KBM-7 (cell line): ENCODE measurements at regions not wholly inside any gene's neighbourhood (a gene's known extent, or its start where the extent isn't known, plus 50 kb on each side); places are given as distances from the start of the nearest gene placed in this dataset.

Experiments used
- DNase-seq: peaks from one replicate; pipeline ENCODE4 v3.0.0-alpha.2; 2015
- in situ Hi-C: fragments of 300-500 bp; cut with MboI; formaldehyde crosslinking; loops from 2 replicates; pipeline ENCODE4 v1.14.3; 2020; ENCODE audit warnings: low sequenced_read_pairs, low pct_unique_long_range_greater_than_20kb, mixed read lengths

DNA sequence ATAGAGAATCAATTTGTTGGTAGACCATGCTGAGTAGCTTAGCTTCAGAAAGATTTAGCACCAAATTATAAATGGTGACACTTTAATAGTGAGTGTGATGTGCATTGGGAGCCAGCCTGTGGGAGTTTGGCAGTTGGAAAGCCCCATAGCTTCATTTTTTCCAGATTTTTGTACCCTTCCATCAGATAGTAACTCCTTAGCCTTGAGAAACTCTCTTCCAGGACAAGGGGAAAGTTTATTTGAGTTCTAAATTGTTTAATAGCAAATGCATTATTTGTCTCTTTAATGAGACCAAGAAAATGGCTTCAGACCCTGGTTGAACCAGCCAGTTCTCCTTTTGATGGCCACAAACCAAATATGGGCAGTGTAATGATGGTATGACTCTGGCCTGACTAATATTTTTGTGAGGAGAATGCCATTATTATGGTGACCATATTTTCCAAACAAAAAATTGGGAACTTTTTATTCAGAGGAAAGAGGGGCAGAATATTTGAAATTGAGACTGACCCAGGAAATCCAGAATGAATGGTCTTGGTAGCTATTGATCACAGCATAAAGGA is 49.8 kb downstream of the PLCE1 start:
- no peak for DNase-seq
- in situ Hi-C loops = no loop called here

- in situ Hi-C loops = no loop called here
- no peak for DNase-seq
These were observed 52.4 kb downstream of the PLCE1 start for GRCh38 chr10:94046098-94046497.

DNA sequence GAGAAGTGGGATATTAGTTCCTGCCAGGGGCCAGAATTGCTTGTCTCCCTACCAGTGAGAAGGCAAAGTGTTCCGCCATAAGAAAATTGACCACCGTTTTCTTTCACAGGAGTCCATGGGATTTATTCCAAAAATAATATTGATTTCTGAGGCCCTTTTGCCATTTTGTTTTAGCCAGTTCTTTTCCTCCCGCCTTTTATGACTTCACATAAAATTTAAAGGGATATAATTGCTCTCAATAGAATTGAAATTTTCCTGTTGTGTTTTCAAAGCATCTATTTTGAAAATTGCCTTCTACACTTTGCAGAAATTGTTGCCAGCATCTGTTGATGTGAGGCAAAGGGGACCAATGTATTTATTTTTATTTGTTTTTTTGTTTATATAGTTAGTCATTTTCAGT is 53.6 kb downstream of the PLCE1 start:
- in situ Hi-C loops = no loop called here
- no peak for DNase-seq

DNA sequence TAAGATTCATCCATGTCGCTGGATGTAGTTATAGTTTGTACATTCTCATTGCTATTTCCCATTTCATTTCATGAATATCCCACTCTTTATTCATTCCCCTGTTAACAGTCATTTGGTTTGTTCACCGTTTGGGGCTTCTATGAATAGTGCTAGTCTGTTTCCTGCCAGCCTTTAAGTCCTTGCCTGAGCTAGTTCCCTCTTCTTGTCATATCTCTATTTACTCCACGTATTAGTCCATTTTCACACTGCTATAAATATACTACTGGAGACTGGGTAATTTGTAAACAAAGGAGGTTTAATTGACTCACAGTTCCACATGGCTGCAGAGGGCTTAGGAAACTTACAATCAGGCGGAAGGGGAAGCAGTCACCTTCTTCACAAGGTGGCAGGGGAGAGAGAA is 56.2 kb downstream of the PLCE1 start:
- no peak for DNase-seq
- in situ Hi-C loops = no loop called here

GRCh38 chr10:94052281-94052680 is 58.5 kb downstream of the PLCE1 start:
- in situ Hi-C loops = no loop called here
- DNase-seq = no peak

DNA sequence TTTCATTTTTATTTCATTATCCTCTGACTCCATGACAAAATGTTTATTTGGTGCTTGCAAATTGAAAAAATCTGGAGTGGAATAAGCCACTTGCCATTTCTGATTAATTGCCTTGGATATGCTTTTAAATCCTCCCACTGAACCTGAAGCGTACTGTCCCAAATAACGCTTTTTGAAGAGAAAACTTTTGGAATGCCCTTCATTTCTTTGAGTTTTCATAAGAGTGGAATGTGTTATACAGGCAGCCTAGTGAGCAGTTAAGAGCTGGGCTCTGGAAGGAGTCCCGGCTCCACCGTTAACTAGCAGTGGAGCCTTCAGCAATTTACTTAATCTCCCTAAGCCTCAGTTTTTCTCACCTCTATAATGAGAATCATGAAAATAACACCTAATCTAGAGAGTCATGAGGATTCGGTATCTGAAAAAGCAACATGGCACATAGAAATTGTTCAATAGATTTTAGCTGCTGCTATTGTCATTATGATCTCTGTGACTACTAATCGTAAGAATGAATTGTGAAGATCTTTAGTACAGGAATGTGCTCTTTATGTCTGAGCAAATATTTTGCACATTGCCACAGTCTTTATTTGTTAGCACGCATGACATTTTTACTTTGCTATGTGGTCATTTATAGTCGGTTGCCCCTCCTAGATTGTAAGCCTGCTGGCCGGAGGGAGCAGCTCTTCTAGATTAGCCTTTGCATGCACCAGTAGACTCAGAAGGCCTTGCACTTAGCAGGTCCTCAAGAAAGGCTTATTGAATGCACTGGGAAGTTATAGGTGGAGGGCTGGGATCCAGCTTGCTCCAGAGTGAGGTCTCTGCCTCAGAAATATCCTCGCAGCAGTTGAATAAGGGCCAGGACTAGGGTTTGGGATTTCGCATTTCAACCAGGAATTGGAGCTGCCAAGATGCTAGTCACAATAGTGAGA is 59.4 kb downstream of the PLCE1 start:
- no peak for DNase-seq
- in situ Hi-C loops = no loop called here

- no peak for DNase-seq
- in situ Hi-C loops = no loop called here
These were observed 65.6 kb downstream of the PLCE1 start for GRCh38 chr10:94059178-94059883.

DNA sequence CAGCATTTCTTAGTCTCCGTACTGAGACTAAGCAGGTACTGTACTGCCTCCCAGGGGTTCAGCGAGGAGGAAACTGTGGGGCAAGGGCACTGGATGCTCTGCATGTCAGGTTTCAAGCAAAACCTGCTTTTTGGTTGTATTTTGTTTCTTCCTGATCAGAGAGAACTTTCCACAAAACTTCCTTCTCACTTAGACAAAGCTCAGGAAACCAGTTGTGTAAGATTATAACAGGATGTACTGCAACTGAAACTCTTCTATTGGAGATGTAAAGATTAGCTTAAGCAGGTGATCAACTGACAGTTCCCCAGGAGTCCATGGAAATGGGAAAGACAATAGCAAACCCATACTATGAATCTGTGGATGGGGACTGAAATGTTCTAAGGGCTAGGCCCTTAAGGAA is 67.3 kb downstream of the PLCE1 start:
- DNase-seq = no peak
- in situ Hi-C loops = no loop called here

GRCh38 chr10:94062611-94063010 is 68.9 kb downstream of the PLCE1 start:
- in situ Hi-C loops = no loop called here

DNA sequence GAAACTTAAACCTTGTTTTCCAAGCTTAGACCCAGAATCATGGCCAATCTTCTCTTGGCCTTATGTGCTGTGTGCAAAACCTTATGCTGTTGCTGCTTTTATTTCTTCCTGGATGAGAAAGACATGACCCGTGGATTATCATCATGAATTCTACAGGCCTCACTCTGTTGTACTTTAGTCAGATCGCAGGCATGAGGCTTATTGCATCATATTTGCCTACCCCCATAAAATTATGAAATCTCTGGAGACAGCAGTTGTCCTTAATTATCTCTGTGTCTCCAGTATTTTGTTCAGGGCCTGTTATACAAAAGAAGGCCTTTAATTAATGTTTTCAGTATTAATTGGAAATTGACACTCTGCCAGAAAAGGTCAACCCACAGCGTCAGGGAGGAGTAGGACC is 71.6 kb downstream of the PLCE1 start:
- in situ Hi-C loops = no loop called here
- no peak for DNase-seq

More at GRCh38 chr10:94062611-94063010, 68.9 kb downstream of the PLCE1 start:
- no peak for DNase-seq

- no peak for DNase-seq
- in situ Hi-C loops = no loop called here
These were observed 72.1 kb downstream of the PLCE1 start for GRCh38 chr10:94065787-94066186.

DNA sequence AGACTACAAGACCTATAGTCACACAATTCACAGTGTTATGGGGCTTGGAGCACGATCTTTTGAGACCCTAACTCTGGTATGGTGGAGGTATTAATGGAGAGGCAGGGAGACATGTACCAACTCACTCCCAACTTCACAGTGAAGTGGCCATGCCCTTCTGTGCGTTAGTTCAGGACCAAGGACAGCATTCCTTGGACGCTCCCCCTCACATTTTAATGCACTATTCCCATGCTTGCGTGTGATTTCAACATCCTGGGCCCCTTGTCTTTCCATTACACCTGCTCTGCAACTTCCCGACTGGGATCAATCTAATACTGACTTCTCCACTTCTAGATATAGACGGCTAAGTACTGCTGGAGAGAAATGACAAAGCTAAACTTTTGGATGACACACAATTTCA is 72.7 kb downstream of the PLCE1 start:
- peak; percentile 28 for DNase-seq
- in situ Hi-C loops = no loop called here

- DNase-seq = no peak
- in situ Hi-C loops = no loop called here
These were observed 76.2 kb downstream of the PLCE1 start for GRCh38 chr10:94069884-94070283.

DNA sequence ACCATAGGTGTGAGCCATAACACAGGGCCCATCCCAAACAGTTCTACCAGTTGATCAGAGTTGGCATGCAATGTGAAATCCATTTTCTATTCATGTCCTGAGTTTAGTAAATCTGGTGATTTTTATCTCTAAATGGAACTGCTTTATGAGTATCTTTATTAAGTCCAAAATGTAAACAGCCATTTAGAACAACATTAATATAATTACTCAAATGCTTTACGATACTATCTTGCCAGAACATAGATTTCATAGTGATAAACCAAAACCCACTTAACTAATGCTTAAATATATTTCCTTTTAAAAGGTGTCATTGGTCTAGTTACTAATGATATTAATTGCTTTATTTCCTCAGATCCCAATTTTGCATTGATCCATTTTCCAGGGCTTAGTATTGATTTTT is 80.7 kb downstream of the PLCE1 start:
- no peak for DNase-seq
- in situ Hi-C loops = no loop called here

- in situ Hi-C loops = no loop called here
- DNase-seq = no peak
These were observed 81.8 kb downstream of the PLCE1 start for GRCh38 chr10:94075506-94075905.

GRCh38 chr10:94076325-94076841 is 82.7 kb downstream of the PLCE1 start:
- DNase-seq = no peak
- in situ Hi-C loops = no loop called here

GRCh38 chr10:94077042-94077441 is 83.3 kb downstream of the PLCE1 start:
- no peak for DNase-seq
- in situ Hi-C loops = no loop called here

GRCh38 chr10:94080108-94080507 is 86.4 kb downstream of the PLCE1 start:
- in situ Hi-C loops = no loop called here
- no peak for DNase-seq

GRCh38 chr10:94083662-94084265 is 90.0 kb downstream of the PLCE1 start:
- no peak for DNase-seq
- in situ Hi-C loops = no loop called here

DNA sequence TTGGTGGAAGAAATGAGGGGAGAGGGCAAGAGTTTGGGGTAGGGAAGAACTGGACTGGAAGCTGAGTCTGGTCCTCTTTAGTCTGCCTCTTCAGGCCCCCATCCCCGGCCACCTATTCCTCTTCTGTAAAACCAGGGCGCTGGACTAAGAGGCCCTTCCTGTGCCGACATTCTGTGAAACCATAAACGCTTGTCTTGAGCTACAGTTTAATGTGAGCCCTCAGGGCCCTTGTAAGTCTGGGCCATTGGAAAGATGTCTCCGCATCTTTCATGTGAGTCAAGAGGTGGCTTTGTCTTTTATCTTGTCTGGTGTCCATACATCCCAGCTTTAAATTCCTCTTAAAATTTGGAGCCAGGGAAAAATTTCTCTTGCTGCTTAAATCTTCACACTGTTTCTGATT is 90.6 kb downstream of the PLCE1 start:
- no peak for DNase-seq
- in situ Hi-C loops = no loop called here
